SK-N-SH (cell line): ENCODE measurements at regions not wholly inside any gene's neighbourhood (a gene's known extent, or its start where the extent isn't known, plus 50 kb on each side); places are given as distances from the start of the nearest gene placed in this dataset.

Source experiments
- CTCF ChIA-PET: fragments of 300-600, 350-600 bp; formaldehyde crosslinking; extraction: SDS; loops from one replicate; lab custom pipeline; 2021; lab: Yijun Ruan, JAX
- POLR2A ChIA-PET: fragments of 350-600 bp; sonication (Branson Sonifier 250); formaldehyde crosslinking; extraction: SDS; loops from one replicate; lab custom pipeline; 2020; ENCODE audit warnings: antibody characterized with exemption, inconsistent platforms; lab: Yijun Ruan, JAX
- DNase-seq: peaks from one replicate; pipeline ENCODE4 v3.0.0; 2012
- H2AFZ ChIP-seq: fragments of 200-600 bp; sonication (generic); 2 replicates; pipeline ENCODE4 v1.8.1; 2016; ENCODE audit warnings: antibody characterized with exemption, mild to moderate bottlenecking, low read depth
- H3F3A ChIP-seq: fragments of 200-600 bp; sonication (generic); replicated peaks from 2 replicates; pipeline ENCODE3; 2016; ENCODE audit warnings: antibody characterized with exemption, mild to moderate bottlenecking; ENCODE audit not compliant: insufficient read depth
- H3K27ac ChIP-seq, 2 experiments: fragments of 200-500 bp in 1 of 2; fragments of 200-600 bp in 1 of 2; sonication (Bioruptor generic) in 1 of 2; sonication (generic), shearing (Covaris generic) in 1 of 2; 2 replicates each; pipeline versions ENCODE4 v1.5.1 to v1.6.1; 2014 to 2016; ENCODE audit warnings: low read depth in 2 of 2, inconsistent platforms in 1 of 2, low read length in 1 of 2, mild to moderate bottlenecking in 1 of 2, mixed read lengths in 1 of 2
- H3K27me3 ChIP-seq: fragments of 200-600 bp; sonication (generic), shearing (Covaris generic); 2 replicates; pipeline ENCODE4 v1.6.1; 2016; ENCODE audit warnings: mixed run types; ENCODE audit not compliant: insufficient read depth
- H3K36me3 ChIP-seq, 2 experiments: fragments of 200-500 bp in 1 of 2; fragments of 200-600 bp in 1 of 2; sonication (Bioruptor generic) in 1 of 2; sonication (generic) in 1 of 2; replicated peaks in 1 of 2; 2 replicates each; pipeline versions ENCODE3 to v1.5.1; 2014 to 2016; ENCODE audit warnings: low read length in 1 of 2, mild to moderate bottlenecking in 1 of 2; ENCODE audit not compliant: insufficient read depth in 2 of 2, control insufficient read depth in 1 of 2
- H3K4me1 ChIP-seq, 2 experiments: fragments of 200-500 bp in 1 of 2; fragments of 200-600 bp in 1 of 2; sonication (Bioruptor generic) in 1 of 2; sonication (generic), shearing (Covaris generic) in 1 of 2; 2 replicates each; pipeline versions ENCODE4 v1.5.1 to v1.6.1; 2014 to 2016; ENCODE audit warnings: low read depth in 1 of 2, low read length in 1 of 2, mixed run types in 1 of 2; ENCODE audit not compliant: insufficient read depth in 2 of 2, control insufficient read depth in 1 of 2
- H3K4me2 ChIP-seq: fragments of 200-600 bp; sonication (generic), shearing (Covaris generic); 2 replicates; pipeline ENCODE4 v1.6.1; 2017; ENCODE audit warnings: mixed run types
- H3K4me3 ChIP-seq, 2 experiments: fragments of 200-500 bp in 1 of 2; fragments of 200-600 bp in 1 of 2; sonication (Bioruptor generic) in 1 of 2; sonication (generic), shearing (Covaris generic) in 1 of 2; 2 replicates each; pipeline versions ENCODE4 v1.5.1 to v1.8.1; 2014 to 2016; ENCODE audit warnings: low read depth in 2 of 2, inconsistent platforms in 1 of 2, low read length in 1 of 2, mild to moderate bottlenecking in 1 of 2, mixed read lengths in 1 of 2, moderate library complexity in 1 of 2
- H3K79me2 ChIP-seq: fragments of 200-600 bp; sonication (generic); 2 replicates; pipeline ENCODE4 v1.8.1; 2017; ENCODE audit warnings: mild to moderate bottlenecking; ENCODE audit not compliant: insufficient read depth
- H3K9ac ChIP-seq: fragments of 200-600 bp; sonication (generic); 2 replicates; pipeline ENCODE4 v1.6.1; 2017; ENCODE audit warnings: mixed run types
- H3K9me2 ChIP-seq: fragments of 200-600 bp; sonication (generic); 2 replicates; pipeline ENCODE4 v1.6.1; 2017; ENCODE audit warnings: mixed run types
- H3K9me3 ChIP-seq: fragments of 200-600 bp; sonication (generic); 2 replicates; pipeline ENCODE4 v1.6.1; 2017; ENCODE audit warnings: mixed run types, mild to moderate bottlenecking, moderate library complexity
- H4K20me1 ChIP-seq: fragments of 200-600 bp; sonication (generic); 2 replicates; pipeline ENCODE4 v1.6.1; 2017; ENCODE audit warnings: mild to moderate bottlenecking, mixed run types; ENCODE audit not compliant: insufficient read depth
- CHD2 ChIP-seq: fragments of 150-350 bp; IDR thresholded peaks from 2 replicates; pipeline ENCODE4 v1.6.1; 2018; ENCODE audit warnings: low read length; ENCODE audit not compliant: partially characterized antibody
- CTCF ChIP-seq: fragments of 200-600 bp; sonication (generic); IDR thresholded peaks from 2 replicates; pipeline ENCODE4 v1.6.1; 2017; ENCODE audit warnings: antibody characterized with exemption, mild to moderate bottlenecking, moderate library complexity
- ELF1 ChIP-seq: IDR thresholded peaks from 2 replicates; pipeline ENCODE4 v1.4.0; 2012
- EP300 ChIP-seq, 2 experiments: IDR thresholded peaks; 2 replicates each; pipeline versions ENCODE4 v1.4.0 to v1.6.1; 2012; ENCODE audit warnings: borderline replicate concordance in 1 of 2, low read depth in 1 of 2, low read length in 1 of 2
- FOXM1 ChIP-seq: IDR thresholded peaks from 2 replicates; pipeline ENCODE4 v1.4.0; 2012; ENCODE audit warnings: low read depth, mild to moderate bottlenecking
- GATA2 ChIP-seq: sonication (generic); formaldehyde crosslinking; IDR thresholded peaks from 2 replicates; pipeline ENCODE4 v1.5.0; 2020; ENCODE audit warnings: mild to moderate bottlenecking, missing genetic modification reagents
- JUND ChIP-seq: IDR thresholded peaks from 2 replicates; pipeline ENCODE4 v1.4.0; 2012
- MAX ChIP-seq: IDR thresholded peaks from 2 replicates; pipeline ENCODE4 v1.4.0; 2012; ENCODE audit warnings: low read depth
- MEF2A ChIP-seq: IDR thresholded peaks from 2 replicates; pipeline ENCODE4 v1.4.0; 2012; ENCODE audit warnings: low read depth, borderline replicate concordance
- NRF1 ChIP-seq: IDR thresholded peaks from 2 replicates; pipeline ENCODE4 v1.6.1; 2012; ENCODE audit warnings: low read depth, mild to moderate bottlenecking, low read length
- PBX3 ChIP-seq: IDR thresholded peaks from 2 replicates; pipeline ENCODE4; 2012
- POLR2AphosphoS5 ChIP-seq: IDR thresholded peaks from 2 replicates; pipeline ENCODE4 v1.6.1; 2012; ENCODE audit warnings: low read depth, low read length
- REST ChIP-seq: IDR thresholded peaks from 2 replicates; pipeline ENCODE4 v1.6.1; 2012; ENCODE audit warnings: mild to moderate bottlenecking, low read depth, low read length, moderate library complexity
- RFX5 ChIP-seq: IDR thresholded peaks from 2 replicates; pipeline ENCODE4 v1.6.1; 2012; ENCODE audit warnings: mild to moderate bottlenecking, improper control_type of control experiment, low read length
- SIN3A ChIP-seq: IDR thresholded peaks from 2 replicates; pipeline ENCODE4 v1.6.1; 2012; ENCODE audit warnings: low read depth, mild to moderate bottlenecking, low read length, moderate library complexity, borderline replicate concordance
- USF2 ChIP-seq: fragments of 150-350 bp; IDR thresholded peaks from 2 replicates; pipeline ENCODE4 v1.6.1; 2017; ENCODE audit warnings: antibody characterized with exemption, low read length, low read depth, borderline replicate concordance
- YY1 ChIP-seq: IDR thresholded peaks from 2 replicates; pipeline ENCODE4 v1.4.0; 2012; ENCODE audit warnings: low read depth, mild to moderate bottlenecking
- ZBTB33 ChIP-seq: IDR thresholded peaks from 2 replicates; pipeline ENCODE4 v1.4.0; 2012; ENCODE audit warnings: low read depth, borderline replicate concordance
- WGBS: methylation state at CpG from one replicate; pipeline ENCODE4 v1.1.6; 2017; ENCODE audit warnings: low lambda C conversion rate; 5-methylcytosine and 5-hydroxymethylcytosine counted together

GRCh38 chr13:112182251-112182650 lies 115.3 kb downstream of the SOX1 start:
- Histone ChIP-seq H3K27me3 (peaks cover 17% of the 10 kb centered on the region), H3K36me3 (no peaks in the 10 kb centered on the region), H3K4me2 (no peak overlapping the region), H2AFZ (no peak overlapping the region), H3K9me3 (no peaks in the 10 kb centered on the region), H4K20me1 (no peaks in the 10 kb centered on the region), H3K4me3 (no peak overlapping the region), H3K4me1 (no peaks in the 10 kb centered on the region), H3K9ac (no peak overlapping the region), H3K9me2 (no peaks in the 10 kb centered on the region), H3F3A (no peaks in the 10 kb centered on the region)
- ChIA-PET CTCF (no interaction called here), POLR2A (no interaction called here)
- no peak for DNase-seq
- WGBS, result 6% methylated on average over 6 of the region's 11 CpGs
- TF ChIP-seq FOXM1 (no peak), POLR2AphosphoS5 (no peak), ELF1 (no peak), MAX (no peak), EP300 (IDR thresholded peaks at IDR 0.05; ENCODE audit: borderline replicate concordance in 1 of 2, low read depth in 1 of 2, low read length in 1 of 2) (no peak), REST (no peak), MEF2A (no peak), RFX5 (no peak), NRF1 (no peak), JUND (no peak), USF2 (no peak), CHD2 (no peak), CTCF (no peak), GATA2 (no peak), YY1 (no peak), PBX3 (no peak), SIN3A (no peak), ZBTB33 (no peak)
- TF ChIP-seq, all 33 proteins: peak for 0
- Histone ChIP-seq H3K27ac (no peak overlapping the region), H3K79me2 (no peaks in the 10 kb centered on the region)
